HepG2 (cell line): ENCODE measurements at regions not wholly inside any gene's neighbourhood (a gene's known extent, or its start where the extent isn't known, plus 50 kb on each side); places are given as distances from the start of the nearest gene placed in this dataset.

Experiments used
- ATM ChIP-seq: fragments of 450-650 bp; IDR thresholded peaks from 2 replicates; pipeline ENCODE4 v1.7.1; 2017; ENCODE audit warnings: mild to moderate bottlenecking, borderline replicate concordance
- WIZ ChIP-seq: sonication (generic); formaldehyde crosslinking; IDR thresholded peaks from 2 replicates; pipeline ENCODE4 v1.5.1; 2020; ENCODE audit warnings: mild to moderate bottlenecking, missing genetic modification reagents

DNA sequence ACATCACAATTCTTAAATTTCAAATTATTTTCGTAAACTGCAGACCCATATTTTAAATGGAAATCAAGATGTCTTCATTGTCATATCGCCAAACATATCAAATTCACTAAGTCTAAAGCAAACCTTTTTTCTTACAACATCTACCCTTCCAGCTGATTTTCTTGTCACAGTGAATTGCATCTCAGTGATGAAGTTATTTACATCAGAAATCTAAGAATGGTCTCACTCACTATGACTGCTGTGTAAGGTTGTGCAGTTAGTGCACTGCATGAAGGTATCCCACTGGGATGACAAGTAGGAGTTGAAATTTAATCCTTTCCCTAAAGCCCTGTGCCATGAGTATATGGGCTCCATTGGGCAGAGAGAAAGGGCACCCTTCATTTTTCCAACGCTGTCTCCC, 399.4 kb upstream of the ITGA1 start:
- TF ChIP-seq WIZ (CRISPR knock-in tag): no peak
- no peak for TF ChIP-seq ATM
